ENCODE measurements at regions not wholly inside any gene's neighbourhood (a gene's known extent, or its start where the extent isn't known, plus 50 kb on each side); places are given as distances from the start of the nearest gene placed in this dataset.

GRCh38 chr10:8992009-8992408 is 937.5 kb downstream of the GATA3 start:
- H3K27me3 Mint-ChIP-seq = peaks cover 7% of the 10 kb centered on the region
- ATAC-seq (replicated peaks; ENCODE audit: extremely low read depth, poor library complexity, severe bottlenecking) = no peak
- H3K27ac Mint-ChIP-seq (ENCODE audit: low read depth) = no peak overlapping the region
- H3K9me3 Mint-ChIP-seq = no peaks in the 10 kb centered on the region
- no peaks in the 10 kb centered on the region for H3K4me1 Mint-ChIP-seq
- no peaks in the 10 kb centered on the region for H3K36me3 Mint-ChIP-seq (ENCODE audit: insufficient read depth)
- no peak overlapping the region for H3K4me3 Mint-ChIP-seq
- DNase-seq (ENCODE audit: low spot score in 2 of 2) = no peak

- H3K4me1 Mint-ChIP-seq = no peaks in the 10 kb centered on the region
- DNase-seq (ENCODE audit: low spot score in 2 of 2) (no peak), ATAC-seq (replicated peaks; ENCODE audit: extremely low read depth, poor library complexity, severe bottlenecking) (no peak)
- H3K27ac Mint-ChIP-seq (ENCODE audit: low read depth) = no peak overlapping the region
- H3K9me3 Mint-ChIP-seq = no peaks in the 10 kb centered on the region
- H3K27me3 Mint-ChIP-seq = peaks cover 20% of the 10 kb centered on the region
- no peak overlapping the region for H3K4me3 Mint-ChIP-seq
- H3K36me3 Mint-ChIP-seq (ENCODE audit: insufficient read depth) = no peaks in the 10 kb centered on the region
These were observed 939.4 kb downstream of the GATA3 start for GRCh38 chr10:8993864-8994263.

GRCh38 chr10:8998751-8999150 is 944.3 kb downstream of the GATA3 start:
- no peaks in the 10 kb centered on the region for H3K4me1 Mint-ChIP-seq

GRCh38 chr10:9003122-9003521 is 948.6 kb downstream of the GATA3 start:
- no peak for ATAC-seq (replicated peaks; ENCODE audit: extremely low read depth, poor library complexity, severe bottlenecking)
- Mint-ChIP-seq H3K36me3 (ENCODE audit: insufficient read depth) (no peaks in the 10 kb centered on the region), H3K4me3 (no peak overlapping the region), H3K27ac (ENCODE audit: low read depth) (no peak overlapping the region), H3K9me3 (no peaks in the 10 kb centered on the region), H3K27me3 (peaks cover 18% of the 10 kb centered on the region), H3K4me1 (no peaks in the 10 kb centered on the region)
- DNase-seq (ENCODE audit: low spot score in 2 of 2) = no peak

More at GRCh38 chr10:8998751-8999150, 944.3 kb downstream of the GATA3 start:
- H3K4me3 Mint-ChIP-seq = no peak overlapping the region
- H3K9me3 Mint-ChIP-seq = no peaks in the 10 kb centered on the region
- ATAC-seq (replicated peaks; ENCODE audit: extremely low read depth, poor library complexity, severe bottlenecking) = no peak
- H3K36me3 Mint-ChIP-seq (ENCODE audit: insufficient read depth) = no peaks in the 10 kb centered on the region
- no peak for DNase-seq (ENCODE audit: low spot score in 2 of 2)
- peaks cover 13% of the 10 kb centered on the region for H3K27me3 Mint-ChIP-seq
- no peak overlapping the region for H3K27ac Mint-ChIP-seq (ENCODE audit: low read depth)

GRCh38 chr10:9004736-9005135 is 950.2 kb downstream of the GATA3 start:
- H3K27me3 Mint-ChIP-seq = peaks cover 12% of the 10 kb centered on the region
- no peaks in the 10 kb centered on the region for H3K9me3 Mint-ChIP-seq
- no peak for DNase-seq (ENCODE audit: low spot score in 2 of 2)
- H3K36me3 Mint-ChIP-seq (ENCODE audit: insufficient read depth) = no peaks in the 10 kb centered on the region
- ATAC-seq (replicated peaks; ENCODE audit: extremely low read depth, poor library complexity, severe bottlenecking) = peak; percentile 24
- H3K4me1 Mint-ChIP-seq = no peaks in the 10 kb centered on the region
- no peak overlapping the region for H3K4me3 Mint-ChIP-seq
- no peak overlapping the region for H3K27ac Mint-ChIP-seq (ENCODE audit: low read depth)

- no peaks in the 10 kb centered on the region for H3K4me1 Mint-ChIP-seq
- no peak for DNase-seq (ENCODE audit: low spot score in 2 of 2)
- ATAC-seq (replicated peaks; ENCODE audit: extremely low read depth, poor library complexity, severe bottlenecking) = no peak
- no peaks in the 10 kb centered on the region for H3K9me3 Mint-ChIP-seq
- peaks cover 16% of the 10 kb centered on the region for H3K27me3 Mint-ChIP-seq
- H3K27ac Mint-ChIP-seq (ENCODE audit: low read depth) = no peak overlapping the region
- no peaks in the 10 kb centered on the region for H3K36me3 Mint-ChIP-seq (ENCODE audit: insufficient read depth)
- no peak overlapping the region for H3K4me3 Mint-ChIP-seq
These were observed 955.0 kb downstream of the GATA3 start for GRCh38 chr10:9009505-9009904.

GRCh38 chr10:9010093-9010492 is 955.6 kb downstream of the GATA3 start:
- DNase-seq (ENCODE audit: low spot score in 2 of 2) (no peak), ATAC-seq (replicated peaks; ENCODE audit: extremely low read depth, poor library complexity, severe bottlenecking) (peak; percentile 43)
- no peak overlapping the region for H3K4me3 Mint-ChIP-seq
- H3K36me3 Mint-ChIP-seq (ENCODE audit: insufficient read depth) = no peaks in the 10 kb centered on the region
- H3K27me3 Mint-ChIP-seq = peaks cover 16% of the 10 kb centered on the region
- H3K9me3 Mint-ChIP-seq = no peaks in the 10 kb centered on the region
- H3K27ac Mint-ChIP-seq (ENCODE audit: low read depth) = peak overlapping the region; percentile 25
- H3K4me1 Mint-ChIP-seq = no peaks in the 10 kb centered on the region

- no peaks in the 10 kb centered on the region for H3K4me1 Mint-ChIP-seq
- no peak overlapping the region for H3K27ac Mint-ChIP-seq (ENCODE audit: low read depth)
- DNase-seq (ENCODE audit: low spot score in 2 of 2) = no peak
- ATAC-seq (replicated peaks; ENCODE audit: extremely low read depth, poor library complexity, severe bottlenecking) = no peak
- H3K9me3 Mint-ChIP-seq = no peaks in the 10 kb centered on the region
- H3K27me3 Mint-ChIP-seq = peaks cover 12% of the 10 kb centered on the region
- H3K36me3 Mint-ChIP-seq (ENCODE audit: insufficient read depth) = no peaks in the 10 kb centered on the region
- H3K4me3 Mint-ChIP-seq = no peak overlapping the region
These were observed 956.6 kb downstream of the GATA3 start for GRCh38 chr10:9010931-9011670.

GRCh38 chr10:9012312-9012711 is 957.8 kb downstream of the GATA3 start:
- Mint-ChIP-seq H3K27ac (ENCODE audit: low read depth) (no peak overlapping the region), H3K36me3 (ENCODE audit: insufficient read depth) (no peaks in the 10 kb centered on the region), H3K4me1 (no peaks in the 10 kb centered on the region), H3K9me3 (no peaks in the 10 kb centered on the region), H3K27me3 (peaks cover 24% of the 10 kb centered on the region), H3K4me3 (no peak overlapping the region)
- no peak for ATAC-seq (replicated peaks; ENCODE audit: extremely low read depth, poor library complexity, severe bottlenecking)
- no peak for DNase-seq (ENCODE audit: low spot score in 2 of 2)

- Mint-ChIP-seq H3K36me3 (ENCODE audit: insufficient read depth) (no peaks in the 10 kb centered on the region), H3K9me3 (no peaks in the 10 kb centered on the region), H3K27ac (ENCODE audit: low read depth) (no peak overlapping the region), H3K4me1 (no peaks in the 10 kb centered on the region), H3K4me3 (no peak overlapping the region), H3K27me3 (peaks cover 36% of the 10 kb centered on the region)
- no peak for ATAC-seq (replicated peaks; ENCODE audit: extremely low read depth, poor library complexity, severe bottlenecking)
- DNase-seq (ENCODE audit: low spot score in 2 of 2) = no peak
These were observed 960.5 kb downstream of the GATA3 start for GRCh38 chr10:9015005-9015404.

- Mint-ChIP-seq H3K9me3 (no peaks in the 10 kb centered on the region), H3K4me1 (no peaks in the 10 kb centered on the region), H3K27ac (ENCODE audit: low read depth) (no peak overlapping the region)
These were observed 961.0 kb downstream of the GATA3 start for GRCh38 chr10:9015447-9015846.

GRCh38 chr10:9016930-9017329 is 962.4 kb downstream of the GATA3 start:
- DNase-seq (ENCODE audit: low spot score in 2 of 2) (no peak), ATAC-seq (replicated peaks; ENCODE audit: extremely low read depth, poor library complexity, severe bottlenecking) (no peak)
- H3K27me3 Mint-ChIP-seq = peaks cover 36% of the 10 kb centered on the region
- H3K4me3 Mint-ChIP-seq = peak overlapping the region; percentile 35
- H3K27ac Mint-ChIP-seq (ENCODE audit: low read depth) = no peak overlapping the region
- no peaks in the 10 kb centered on the region for H3K36me3 Mint-ChIP-seq (ENCODE audit: insufficient read depth)
- no peaks in the 10 kb centered on the region for H3K4me1 Mint-ChIP-seq
- H3K9me3 Mint-ChIP-seq = no peaks in the 10 kb centered on the region

More at GRCh38 chr10:9015447-9015846, 961.0 kb downstream of the GATA3 start:
- ATAC-seq (replicated peaks; ENCODE audit: extremely low read depth, poor library complexity, severe bottlenecking) (no peak), DNase-seq (ENCODE audit: low spot score in 2 of 2) (no peak)
- no peak overlapping the region for H3K4me3 Mint-ChIP-seq
- peaks cover 36% of the 10 kb centered on the region for H3K27me3 Mint-ChIP-seq
- H3K36me3 Mint-ChIP-seq (ENCODE audit: insufficient read depth) = no peaks in the 10 kb centered on the region
